LNCaP clone FGC (cell line): ENCODE measurements at regions not wholly inside any gene's neighbourhood (a gene's known extent, or its start where the extent isn't known, plus 50 kb on each side); places are given as distances from the start of the nearest gene placed in this dataset.

Source experiments
- DNase-seq: peaks from one replicate; pipeline ENCODE4 v3.0.0-alpha.2; 2011; ENCODE audit warnings: low read depth
- H3K4me3 ChIP-seq: 2 replicates; pipeline ENCODE4 v1.5.1; 2011; ENCODE audit warnings: mild to moderate bottlenecking, low read depth, low read length, control low read depth
- TF ChIP-seq, protein P1 (sequence below): IDR thresholded peaks from 2 replicates; pipeline ENCODE4 v1.5.1; 2012; ENCODE audit warnings: mild to moderate bottlenecking; ENCODE audit not compliant: control insufficient read depth, insufficient read depth; ENCODE audit errors: extremely low read depth

DNA sequence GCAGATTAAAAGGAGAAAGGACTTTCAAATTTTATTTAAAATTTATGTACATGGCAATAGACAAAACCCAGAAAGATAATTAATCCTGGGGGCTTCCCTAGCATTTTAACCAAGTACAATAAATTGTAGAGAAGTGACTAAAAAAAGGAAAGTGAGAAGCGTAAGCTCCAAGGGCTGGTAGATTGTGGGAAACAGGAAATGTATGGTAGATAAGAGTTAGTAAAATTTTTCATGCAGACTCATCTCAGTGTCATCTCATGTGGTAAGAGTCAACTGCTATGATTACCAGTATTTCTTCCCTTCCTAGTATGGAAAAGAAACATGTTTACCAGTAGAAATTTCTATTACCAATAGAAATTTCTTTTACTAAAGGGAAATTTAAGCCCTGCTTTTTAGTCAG is 464.3 kb upstream of the AGTR1 start:
- TF ChIP-seq, protein P1, sequence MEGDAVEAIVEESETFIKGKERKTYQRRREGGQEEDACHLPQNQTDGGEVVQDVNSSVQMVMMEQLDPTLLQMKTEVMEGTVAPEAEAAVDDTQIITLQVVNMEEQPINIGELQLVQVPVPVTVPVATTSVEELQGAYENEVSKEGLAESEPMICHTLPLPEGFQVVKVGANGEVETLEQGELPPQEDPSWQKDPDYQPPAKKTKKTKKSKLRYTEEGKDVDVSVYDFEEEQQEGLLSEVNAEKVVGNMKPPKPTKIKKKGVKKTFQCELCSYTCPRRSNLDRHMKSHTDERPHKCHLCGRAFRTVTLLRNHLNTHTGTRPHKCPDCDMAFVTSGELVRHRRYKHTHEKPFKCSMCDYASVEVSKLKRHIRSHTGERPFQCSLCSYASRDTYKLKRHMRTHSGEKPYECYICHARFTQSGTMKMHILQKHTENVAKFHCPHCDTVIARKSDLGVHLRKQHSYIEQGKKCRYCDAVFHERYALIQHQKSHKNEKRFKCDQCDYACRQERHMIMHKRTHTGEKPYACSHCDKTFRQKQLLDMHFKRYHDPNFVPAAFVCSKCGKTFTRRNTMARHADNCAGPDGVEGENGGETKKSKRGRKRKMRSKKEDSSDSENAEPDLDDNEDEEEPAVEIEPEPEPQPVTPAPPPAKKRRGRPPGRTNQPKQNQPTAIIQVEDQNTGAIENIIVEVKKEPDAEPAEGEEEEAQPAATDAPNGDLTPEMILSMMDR: no peak
- H3K4me3 ChIP-seq: no peak overlapping the region
- no peak for DNase-seq

- TF ChIP-seq, protein P1: no peak
- H3K4me3 ChIP-seq: no peak overlapping the region
- DNase-seq: no peak
These were observed 463.2 kb upstream of the AGTR1 start for GRCh38 chr3:148234536-148234935.

- H3K4me3 ChIP-seq: no peak overlapping the region
- TF ChIP-seq, protein P1: no peak
- DNase-seq: no peak
These were observed 462.1 kb upstream of the AGTR1 start for GRCh38 chr3:148235566-148235965.

GRCh38 chr3:148238421-148238821 is 459.3 kb upstream of the AGTR1 start:
- no peak for DNase-seq
- TF ChIP-seq, protein P1: no peak
- H3K4me3 ChIP-seq: no peak overlapping the region

GRCh38 chr3:148240351-148240750 is 457.4 kb upstream of the AGTR1 start:
- TF ChIP-seq, protein P1: no peak
- no peak overlapping the region for H3K4me3 ChIP-seq
- no peak for DNase-seq

GRCh38 chr3:148243609-148244008 is 454.1 kb upstream of the AGTR1 start:
- H3K4me3 ChIP-seq: no peak overlapping the region
- TF ChIP-seq, protein P1: no peak
- DNase-seq: no peak

- TF ChIP-seq, protein P1: no peak
- no peak overlapping the region for H3K4me3 ChIP-seq
- no peak for DNase-seq
These were observed 451.3 kb upstream of the AGTR1 start for GRCh38 chr3:148246291-148246923.
